Endothelial cell of umbilical vein (primary cell): ENCODE measurements at regions not wholly inside any gene's neighbourhood (a gene's known extent, or its start where the extent isn't known, plus 50 kb on each side); places are given as distances from the start of the nearest gene placed in this dataset.

Source experiments
- CTCF ChIP-seq, 2 donors: IDR thresholded peaks; 1 replicate in 1 of 2; 2 replicates in 1 of 2; pipeline ENCODE4 v1.5.1; 2011; ENCODE audit warnings: low read length in 2 of 2, mild to moderate bottlenecking in 2 of 2, moderate library complexity in 2 of 2, control low read depth in 1 of 2, inconsistent platforms in 1 of 2, low read depth in 1 of 2; ENCODE audit not compliant: insufficient read depth in 1 of 2; ENCODE audit errors: extremely low read depth in 1 of 2
- EZH2 ChIP-seq: IDR thresholded peaks from 2 replicates; pipeline ENCODE4 v1.6.1; 2012; ENCODE audit warnings: borderline replicate concordance, low read depth, mild to moderate bottlenecking, moderate library complexity, low read length, inconsistent platforms; ENCODE audit not compliant: severe bottlenecking
- FOS ChIP-seq: IDR thresholded peaks from 2 replicates; pipeline ENCODE4 v1.6.1; 2011; ENCODE audit warnings: mild to moderate bottlenecking, low read length, moderate library complexity, borderline replicate concordance; ENCODE audit not compliant: insufficient read depth
- JUN ChIP-seq: IDR thresholded peaks from 2 replicates; pipeline ENCODE4 v1.6.1; 2011; ENCODE audit warnings: borderline replicate concordance, low read depth; ENCODE audit not compliant: insufficient read length, insufficient read depth
- MAX ChIP-seq: IDR thresholded peaks from 2 replicates; pipeline ENCODE4 v1.6.1; 2011; ENCODE audit not compliant: insufficient read depth, insufficient read length
- POLR2A ChIP-seq: IDR thresholded peaks from 2 replicates; pipeline ENCODE4 v1.6.1; 2012; ENCODE audit warnings: low read depth, mild to moderate bottlenecking, control low read depth, low read length
- POLR2AphosphoS5 ChIP-seq: IDR thresholded peaks from 2 replicates; pipeline ENCODE4 v1.6.1; 2012; ENCODE audit warnings: low read depth, mild to moderate bottlenecking, control low read depth, low read length, moderate library complexity; ENCODE audit not compliant: insufficient read depth

- TF ChIP-seq POLR2A (no peak), CTCF (IDR thresholded peaks at IDR 0.05; ENCODE audit: extremely low read depth in 1 of 2, insufficient read depth in 1 of 2, low read depth in 1 of 2, low read length in 2 of 2) (no peak), POLR2AphosphoS5 (no peak), EZH2 (no peak), JUN (no peak), FOS (no peak), MAX (no peak)
Observed at GRCh38 chr10:44070282-44070681, 314.6 kb downstream of the CXCL12 start.
